GM12892 (cell line): ENCODE measurements at regions not wholly inside any gene's neighbourhood (a gene's known extent, or its start where the extent isn't known, plus 50 kb on each side); places are given as distances from the start of the nearest gene placed in this dataset.

Experiments
- POLR2A ChIP-seq: IDR thresholded peaks from 2 replicates; pipeline ENCODE4 v1.6.1; 2011; ENCODE audit warnings: low read depth, low read length, control low read depth
- POLR2AphosphoS5 ChIP-seq: IDR thresholded peaks from 2 replicates; pipeline ENCODE4 v1.6.1; 2011; ENCODE audit warnings: low read depth, low read length, control low read depth

DNA sequence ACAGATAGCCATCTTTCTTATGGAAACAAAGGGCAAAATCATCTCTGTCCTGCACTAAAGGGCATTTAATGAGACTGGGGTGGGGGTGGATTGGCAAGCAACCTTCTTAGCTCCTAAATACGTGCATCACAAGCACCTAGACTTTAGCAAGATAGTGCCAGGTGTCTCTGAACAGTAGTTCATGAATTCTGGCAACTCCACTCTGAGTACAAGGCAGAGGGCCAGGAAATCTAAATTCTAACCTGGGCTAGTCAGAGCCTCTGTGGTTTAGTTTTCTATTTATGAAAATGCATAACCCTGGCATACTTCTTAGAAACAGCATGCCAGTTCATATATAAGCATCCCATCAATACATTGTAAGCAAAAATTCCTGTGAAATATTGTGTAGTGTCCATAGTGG, 788.5 kb downstream of the MCTP2 start:
- TF ChIP-seq POLR2A: no peak
- TF ChIP-seq POLR2AphosphoS5: no peak
